Panc1 (cell line): ENCODE measurements at regions not wholly inside any gene's neighbourhood (a gene's known extent, or its start where the extent isn't known, plus 50 kb on each side); places are given as distances from the start of the nearest gene placed in this dataset.

Source experiments
- POLR2AphosphoS5 ChIP-seq: IDR thresholded peaks from 2 replicates; pipeline ENCODE4 v1.6.1; 2012; ENCODE audit warnings: mild to moderate bottlenecking, low read depth, low read length, moderate library complexity
- TF ChIP-seq, protein P1 (sequence below): fragments of 450-650 bp; IDR thresholded peaks from 2 replicates; pipeline ENCODE4 v1.5.1; 2017; ENCODE audit warnings: mild to moderate bottlenecking

DNA sequence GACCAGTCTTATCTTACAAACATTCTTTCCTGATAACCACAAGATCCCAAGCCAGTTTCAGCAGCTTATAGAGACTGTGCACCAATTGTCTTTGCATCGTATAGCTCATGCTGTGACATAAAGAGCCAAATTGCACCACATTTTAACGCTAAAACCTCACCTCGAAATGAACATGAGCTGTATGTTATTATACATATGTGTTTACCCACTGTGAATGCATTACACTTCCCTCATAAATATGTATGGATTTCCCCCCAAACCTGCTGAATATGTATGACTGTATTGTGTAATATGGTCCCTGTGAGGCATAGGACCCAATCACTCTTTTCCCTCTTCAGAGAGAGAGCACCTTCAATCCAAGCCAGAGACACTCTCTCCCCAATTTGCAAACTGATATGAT, 692.4 kb downstream of the NLGN4X start:
- TF ChIP-seq, protein P1, sequence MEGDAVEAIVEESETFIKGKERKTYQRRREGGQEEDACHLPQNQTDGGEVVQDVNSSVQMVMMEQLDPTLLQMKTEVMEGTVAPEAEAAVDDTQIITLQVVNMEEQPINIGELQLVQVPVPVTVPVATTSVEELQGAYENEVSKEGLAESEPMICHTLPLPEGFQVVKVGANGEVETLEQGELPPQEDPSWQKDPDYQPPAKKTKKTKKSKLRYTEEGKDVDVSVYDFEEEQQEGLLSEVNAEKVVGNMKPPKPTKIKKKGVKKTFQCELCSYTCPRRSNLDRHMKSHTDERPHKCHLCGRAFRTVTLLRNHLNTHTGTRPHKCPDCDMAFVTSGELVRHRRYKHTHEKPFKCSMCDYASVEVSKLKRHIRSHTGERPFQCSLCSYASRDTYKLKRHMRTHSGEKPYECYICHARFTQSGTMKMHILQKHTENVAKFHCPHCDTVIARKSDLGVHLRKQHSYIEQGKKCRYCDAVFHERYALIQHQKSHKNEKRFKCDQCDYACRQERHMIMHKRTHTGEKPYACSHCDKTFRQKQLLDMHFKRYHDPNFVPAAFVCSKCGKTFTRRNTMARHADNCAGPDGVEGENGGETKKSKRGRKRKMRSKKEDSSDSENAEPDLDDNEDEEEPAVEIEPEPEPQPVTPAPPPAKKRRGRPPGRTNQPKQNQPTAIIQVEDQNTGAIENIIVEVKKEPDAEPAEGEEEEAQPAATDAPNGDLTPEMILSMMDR, result no peak
- TF ChIP-seq POLR2AphosphoS5, result no peak
